ENCODE measurements at regions not wholly inside any gene's neighbourhood (a gene's known extent, or its start where the extent isn't known, plus 50 kb on each side); places are given as distances from the start of the nearest gene placed in this dataset.

DNA sequence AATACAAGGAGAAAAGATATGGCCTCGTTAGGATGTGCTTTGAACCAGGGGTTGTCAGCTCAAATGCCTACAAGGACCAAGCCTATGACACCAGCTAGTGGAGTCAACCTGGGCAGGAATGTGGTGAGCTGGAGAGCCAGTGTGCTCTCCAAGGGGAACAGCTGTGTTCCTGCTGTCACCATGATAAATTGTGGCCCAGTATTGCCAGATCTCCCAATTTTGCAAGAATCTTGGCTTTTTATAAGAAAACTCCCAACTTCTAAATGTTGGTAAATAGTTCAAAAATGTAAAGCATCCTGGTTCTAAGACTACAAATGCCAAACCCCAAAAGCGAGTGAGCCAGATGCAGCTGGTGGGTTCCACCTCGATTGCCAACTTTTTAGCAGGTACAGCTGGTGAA is 391.1 kb downstream of the PLPP3 start:
- no peak for DNase-seq

DNA sequence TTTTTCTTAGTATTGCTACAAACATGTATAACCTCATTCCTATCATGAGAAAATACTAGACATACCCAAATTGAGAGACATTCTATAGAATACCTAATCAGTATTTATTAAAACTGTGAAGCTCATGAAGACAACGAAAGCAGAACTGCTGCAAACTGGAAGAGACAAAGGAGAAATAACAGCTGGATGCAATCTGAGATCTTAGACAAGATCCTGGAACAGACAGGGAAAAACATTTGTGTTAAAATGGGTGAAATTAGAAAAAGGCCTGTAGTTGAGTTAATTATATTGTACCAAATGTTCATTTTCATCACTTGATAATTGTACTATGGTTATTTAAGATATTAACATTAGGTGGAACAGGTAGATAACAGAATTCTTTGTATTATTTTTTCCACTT is 392.0 kb downstream of the PLPP3 start:
- DNase-seq = no peak

DNA sequence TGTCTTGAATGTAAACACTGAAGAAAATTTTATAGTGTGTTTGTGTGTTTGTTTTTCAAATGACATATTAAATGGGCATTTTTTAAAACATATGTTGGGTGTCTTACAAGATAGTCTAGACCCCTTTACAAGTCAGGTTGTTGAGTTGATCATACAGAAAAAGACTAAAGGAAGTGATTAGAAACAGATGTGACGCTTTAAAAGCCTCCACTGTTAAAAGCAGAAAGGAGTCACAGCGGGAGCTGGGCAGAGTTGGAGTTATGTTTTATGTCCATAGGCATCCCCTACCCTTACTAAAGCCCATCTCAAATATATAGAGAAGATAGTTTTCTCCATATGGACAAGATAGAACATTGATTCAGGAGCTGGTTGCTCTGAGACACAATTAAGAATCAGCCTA is 393.9 kb downstream of the PLPP3 start:
- no peak for DNase-seq

- DNase-seq = no peak
These were observed 396.2 kb downstream of the PLPP3 start for GRCh38 chr1:56183151-56183550.

DNA sequence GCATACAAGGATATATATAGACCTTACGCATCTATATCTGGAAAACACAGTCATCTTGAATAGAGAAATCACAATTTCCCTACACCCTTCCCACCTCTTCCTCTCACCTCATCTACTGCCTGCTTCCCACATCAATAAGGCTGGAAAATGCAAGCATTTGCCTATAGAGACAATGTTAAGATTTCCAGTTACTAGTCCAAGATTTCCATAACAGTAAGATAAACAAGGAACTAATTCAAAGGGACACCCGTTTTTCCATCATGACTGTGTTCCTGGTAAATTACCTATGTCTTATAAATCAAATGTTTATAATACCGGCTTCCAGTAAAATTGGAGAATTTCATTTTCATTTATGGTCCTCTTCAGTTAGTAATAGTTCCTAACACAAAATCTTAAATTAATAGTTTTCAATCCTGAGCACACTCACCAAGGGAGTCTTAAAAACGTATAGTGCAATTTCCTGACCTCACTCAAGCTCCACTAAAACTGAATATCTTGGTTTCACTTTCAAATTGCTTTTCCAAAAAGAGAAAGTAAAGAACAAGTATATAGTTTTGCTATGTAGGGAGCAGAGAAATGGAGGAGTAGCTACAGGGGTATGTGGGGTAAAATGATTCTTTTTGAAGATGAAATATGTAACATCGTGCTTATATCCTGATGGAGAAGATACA is 398.7 kb downstream of the PLPP3 start:
- no peak for DNase-seq

GRCh38 chr1:56179543-56179942 is 399.8 kb downstream of the PLPP3 start:
- no peak for DNase-seq

GRCh38 chr1:56175211-56175610 is 404.2 kb downstream of the PLPP3 start:
- DNase-seq = no peak

- DNase-seq = no peak
These were observed 405.0 kb downstream of the PLPP3 start for GRCh38 chr1:56174176-56174885.

- DNase-seq = no peak
These were observed 405.6 kb downstream of the PLPP3 start for GRCh38 chr1:56173736-56174135.

DNA sequence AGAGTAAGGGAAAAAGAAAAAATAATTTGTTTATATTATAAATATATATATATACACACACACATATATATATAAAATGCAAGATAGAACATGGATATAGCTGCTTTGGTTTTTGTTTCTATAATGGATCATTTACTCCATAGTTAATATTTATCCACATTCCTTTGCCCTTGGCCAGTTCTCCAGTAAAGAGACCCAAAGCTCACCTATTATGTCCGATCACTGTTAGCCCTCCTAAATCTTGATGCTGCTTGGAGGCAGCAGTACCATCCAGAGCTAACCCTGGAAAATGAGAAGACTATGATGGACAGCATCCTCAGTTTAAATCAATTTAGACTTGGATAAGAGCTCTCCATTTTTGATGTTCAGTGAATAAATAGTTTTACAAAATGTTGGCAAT is 407.7 kb downstream of the PLPP3 start:
- DNase-seq = no peak

DNA sequence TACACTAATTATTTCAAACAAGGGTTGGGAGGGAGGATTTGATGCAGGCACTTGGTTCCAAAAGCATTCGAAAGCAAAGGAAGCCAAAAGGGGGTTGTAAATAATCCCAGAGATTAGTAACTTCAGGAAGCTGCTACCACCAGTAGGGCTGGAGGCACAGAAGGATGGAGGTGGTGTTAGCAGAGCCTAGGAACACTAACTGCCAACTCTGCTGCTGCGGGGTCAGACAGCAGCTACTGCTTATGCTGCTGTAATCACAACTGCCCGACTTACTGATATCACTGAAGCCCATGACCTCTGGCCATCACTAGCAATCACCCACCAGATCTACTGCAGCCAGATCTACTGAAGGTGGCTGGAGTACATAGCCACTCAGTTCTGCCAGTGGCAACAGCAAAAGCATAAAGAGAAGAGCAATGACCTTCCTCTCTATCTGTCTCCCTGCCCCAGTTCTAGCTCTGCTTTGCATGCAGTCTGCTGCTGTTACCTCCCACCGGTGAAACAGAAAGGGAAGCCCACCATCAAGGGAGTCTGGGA is 408.5 kb downstream of the PLPP3 start:
- no peak for DNase-seq

GRCh38 chr1:56169856-56170255 is 409.5 kb downstream of the PLPP3 start:
- no peak for DNase-seq

- DNase-seq = no peak
These were observed 411.2 kb downstream of the PLPP3 start for GRCh38 chr1:56168176-56168575.

GRCh38 chr1:56167596-56167995 is 411.8 kb downstream of the PLPP3 start:
- no peak for DNase-seq

DNA sequence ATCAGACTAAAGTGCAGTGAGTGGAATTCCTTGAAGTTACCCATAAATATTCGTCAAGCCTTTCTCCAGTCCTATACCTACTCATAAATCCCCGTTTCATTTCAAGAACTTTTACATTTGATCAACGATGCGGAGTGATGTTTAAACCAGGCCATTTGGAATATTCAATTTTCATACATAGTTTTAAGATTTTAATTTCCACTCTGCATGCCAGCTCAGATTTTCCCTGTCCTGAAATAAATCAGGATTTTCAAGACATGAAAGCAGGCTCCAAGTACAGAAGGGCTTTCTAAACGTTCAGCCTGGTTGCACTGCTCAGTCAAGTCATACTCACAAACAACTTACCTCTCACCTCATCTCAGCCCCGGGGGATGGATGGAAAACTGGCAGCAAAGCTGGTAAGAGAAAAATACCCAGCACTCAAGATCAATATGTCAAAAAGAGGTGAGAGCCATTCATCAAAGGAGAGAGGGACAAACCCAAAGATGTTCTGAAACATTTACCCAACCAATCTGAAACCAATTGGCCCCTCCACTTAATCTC is 418.5 kb downstream of the PLPP3 start:
- DNase-seq = no peak

GRCh38 chr1:56156971-56157876 is 422.1 kb downstream of the PLPP3 start:
- DNase-seq = no peak

DNA sequence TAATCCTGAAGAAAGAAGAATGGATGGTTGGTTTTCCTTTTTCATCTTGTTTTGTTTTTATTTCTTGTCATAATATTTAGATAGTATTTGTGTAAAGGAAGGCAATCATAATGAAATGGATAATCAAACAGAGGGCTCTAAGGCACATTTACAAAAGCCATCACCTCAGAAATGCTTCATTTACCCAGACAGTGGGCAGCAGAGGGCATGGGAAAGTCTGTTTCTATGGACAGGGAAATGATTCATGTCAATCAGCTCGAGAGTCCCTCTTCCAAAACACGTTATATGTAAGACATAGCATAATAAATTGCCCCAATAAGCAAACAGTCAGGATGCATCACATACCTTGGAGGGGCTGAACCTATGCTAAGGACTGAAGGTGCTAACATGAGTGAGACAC is 426.1 kb downstream of the PLPP3 start:
- no peak for DNase-seq

GRCh38 chr1:56152635-56153034 is 426.7 kb downstream of the PLPP3 start:
- DNase-seq = no peak

GRCh38 chr1:56151402-56151801 is 428.0 kb downstream of the PLPP3 start:
- no peak for DNase-seq

DNA sequence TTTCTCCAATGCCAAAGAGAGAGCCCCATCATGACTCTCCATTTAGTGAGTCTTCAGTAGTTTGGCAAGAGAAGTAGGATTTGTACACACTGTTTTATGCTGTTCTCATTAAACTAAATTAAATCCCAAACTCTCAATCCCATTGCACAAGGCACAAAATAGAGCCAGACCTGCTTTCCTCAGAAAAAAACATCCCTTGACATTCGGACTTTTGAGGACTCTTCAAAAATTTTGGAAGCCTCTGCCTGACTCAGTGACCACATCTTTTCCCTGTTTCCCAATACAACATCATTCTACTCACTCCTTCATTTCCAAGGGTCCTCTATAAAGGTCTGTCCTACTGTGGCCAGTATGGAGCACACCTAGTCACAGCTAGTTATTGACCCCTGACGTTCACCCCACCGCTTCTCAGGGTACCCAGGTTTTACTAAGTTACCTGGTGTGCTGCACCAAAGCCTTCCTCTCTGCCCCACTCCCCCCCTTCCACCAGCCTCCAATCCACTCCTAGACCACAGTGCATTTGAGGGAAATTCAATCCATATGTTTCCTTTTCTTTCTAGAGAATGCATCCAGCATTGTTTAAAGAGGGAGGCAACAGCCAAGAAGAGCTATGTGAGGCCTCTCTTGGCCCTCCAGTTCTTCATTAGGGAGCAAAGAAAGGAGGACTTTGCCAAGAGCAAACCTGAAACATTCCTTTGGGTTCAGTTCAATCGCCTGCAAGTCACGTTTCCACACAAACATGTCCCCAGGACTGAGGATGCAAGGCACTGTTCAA is 428.7 kb downstream of the PLPP3 start:
- no peak for DNase-seq

- no peak for DNase-seq
These were observed 429.6 kb downstream of the PLPP3 start for GRCh38 chr1:56149761-56150160.

Measured in C1 segment of cervical spinal cord (tissue), 14 donors.